Non-pigmented ciliary epithelial cell (primary cell): ENCODE measurements at regions not wholly inside any gene's neighbourhood (a gene's known extent, or its start where the extent isn't known, plus 50 kb on each side); places are given as distances from the start of the nearest gene placed in this dataset.
"Not testable (repeated sequence)": the region's sequence is repeated elsewhere in the genome, so short reads cannot be mapped to it uniquely, and the experiment has no call there.

Experiments used
- DNase-seq: peaks from one replicate; pipeline ENCODE4 v3.0.0-alpha.2; 2010; ENCODE audit warnings: low read depth

DNA sequence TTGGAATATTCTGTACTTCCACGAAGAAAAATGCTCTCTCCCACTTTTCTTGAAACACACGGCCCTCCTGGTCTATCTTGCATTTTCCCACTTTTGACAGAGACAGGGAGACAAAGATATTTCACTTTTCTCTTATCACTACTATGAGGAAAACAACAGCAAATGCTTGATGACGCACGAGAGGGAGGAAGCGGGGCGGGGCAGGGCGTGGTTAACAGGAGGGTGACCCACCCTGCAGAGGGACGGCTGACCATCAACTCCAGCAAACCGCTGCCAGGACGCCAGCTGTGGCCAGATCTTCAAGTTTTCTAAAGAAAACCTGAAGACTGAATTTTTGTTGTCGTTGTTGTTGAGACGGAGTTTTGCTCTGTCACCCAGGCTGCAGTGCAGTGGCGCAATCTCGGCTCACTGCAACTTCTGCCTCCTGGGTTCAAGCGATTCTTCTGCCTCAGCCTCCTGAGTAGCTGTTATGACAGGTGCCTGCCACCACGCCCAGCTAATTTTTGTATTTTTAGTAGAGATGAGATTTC is 63.8 kb downstream of the NSUN5 start:
- DNase-seq = not testable (repeated sequence)

DNA sequence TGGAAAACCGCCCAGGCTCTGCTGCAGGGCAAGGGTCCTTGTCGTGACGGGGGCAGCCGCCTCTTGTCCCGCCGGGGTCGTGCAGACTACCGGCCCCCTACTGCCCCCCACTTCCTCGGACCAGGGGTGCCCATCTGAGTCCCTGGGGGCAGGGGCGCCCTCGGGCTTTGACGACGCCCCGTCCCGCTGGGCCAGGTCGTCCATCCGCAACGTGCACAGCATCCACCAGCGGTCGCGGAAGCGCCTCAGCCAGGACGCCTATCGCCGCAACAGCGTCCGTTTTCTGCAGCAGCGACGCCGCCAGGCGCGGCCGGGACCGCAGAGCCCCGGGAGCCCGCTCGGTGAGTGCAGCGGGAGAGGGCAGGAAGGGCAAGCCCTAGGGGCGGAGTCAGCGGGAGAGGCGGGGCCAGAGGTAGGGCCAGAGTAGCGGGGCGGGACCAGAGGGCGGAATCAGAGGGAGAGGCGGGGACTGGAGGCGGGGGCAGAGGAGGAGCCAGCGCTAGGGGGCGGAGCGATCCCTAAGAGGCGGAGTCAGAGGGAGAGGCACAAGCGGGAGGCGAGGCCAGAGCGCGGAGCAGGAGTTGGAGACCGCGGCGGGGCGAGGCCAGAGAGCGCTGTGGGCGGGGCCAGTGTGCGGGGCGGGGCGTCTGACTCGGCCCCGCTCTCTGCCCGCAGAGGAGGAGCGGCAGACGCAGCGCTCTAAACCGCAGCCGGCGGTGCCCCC is 73.5 kb downstream of the NSUN5 start:
- not testable (repeated sequence) for DNase-seq

DNA sequence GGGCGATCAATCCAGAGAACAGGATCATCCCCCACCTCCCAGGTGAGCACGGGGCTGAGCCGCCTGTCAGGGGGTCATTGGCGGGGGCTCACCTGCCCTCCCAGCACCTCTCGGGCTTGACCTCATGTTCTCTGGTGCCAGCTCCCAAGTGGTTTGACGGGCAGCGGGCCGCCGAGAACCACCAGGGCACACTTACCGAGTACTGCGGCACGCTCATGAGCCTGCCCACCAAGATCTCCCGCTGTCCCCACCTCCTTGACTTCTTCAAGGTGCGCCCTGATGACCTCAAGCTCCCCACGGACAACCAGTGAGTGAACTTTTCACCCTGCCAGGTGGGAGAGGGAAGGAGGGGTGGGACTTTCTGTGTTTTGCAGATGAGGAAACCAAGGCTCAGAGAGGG is 82.9 kb downstream of the NSUN5 start:
- DNase-seq = not testable (repeated sequence)

DNA sequence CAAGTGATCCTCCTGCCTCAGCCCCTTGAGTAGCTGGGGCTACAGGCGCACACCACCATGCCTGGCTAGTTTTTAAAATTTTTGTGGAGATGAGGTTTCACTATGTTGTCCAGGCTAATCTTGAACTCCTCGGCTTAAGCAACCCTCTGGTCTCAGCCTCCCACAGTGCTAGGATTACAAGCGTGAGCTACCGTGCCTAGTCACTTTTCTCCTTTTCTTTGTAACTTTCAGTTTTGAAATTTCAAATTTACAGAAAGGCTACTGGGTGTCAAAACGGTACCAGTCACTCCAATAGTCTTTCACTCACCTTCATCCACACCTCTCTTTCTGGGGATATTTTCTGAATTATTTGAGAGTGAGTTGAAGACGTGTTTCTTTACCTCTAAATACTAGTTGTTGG is 86.9 kb downstream of the NSUN5 start:
- not testable (repeated sequence) for DNase-seq

DNA sequence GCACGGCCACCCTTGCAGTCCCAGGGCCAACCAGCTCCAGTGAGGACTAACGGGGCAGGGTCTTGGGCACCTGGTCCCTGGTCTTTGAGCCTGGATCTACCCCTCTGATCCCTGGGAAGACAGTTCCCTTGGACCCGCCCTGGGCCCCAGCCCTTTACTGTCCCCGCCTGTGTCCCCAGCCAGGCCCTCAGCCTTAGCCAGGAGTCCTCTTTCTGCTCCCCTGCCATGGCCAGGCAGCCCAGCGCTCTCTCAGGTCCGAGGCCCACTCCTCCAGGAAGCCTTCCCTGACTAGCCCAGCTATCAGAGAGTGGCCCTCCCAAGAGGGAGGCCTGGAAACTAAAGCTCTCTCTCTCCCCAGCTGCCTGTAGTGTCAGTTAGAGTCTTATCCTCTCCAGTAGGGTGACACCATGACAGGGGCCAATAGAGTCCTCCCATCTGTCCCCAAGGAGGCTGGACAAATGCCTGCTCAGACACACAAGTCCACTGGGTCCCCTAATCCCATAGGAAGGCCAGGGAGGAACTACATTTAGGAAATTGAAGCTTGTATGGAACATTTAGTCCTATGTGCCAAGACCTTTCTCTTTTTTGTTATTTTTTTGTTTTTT is 87.8 kb downstream of the NSUN5 start:
- not testable (repeated sequence) for DNase-seq

DNA sequence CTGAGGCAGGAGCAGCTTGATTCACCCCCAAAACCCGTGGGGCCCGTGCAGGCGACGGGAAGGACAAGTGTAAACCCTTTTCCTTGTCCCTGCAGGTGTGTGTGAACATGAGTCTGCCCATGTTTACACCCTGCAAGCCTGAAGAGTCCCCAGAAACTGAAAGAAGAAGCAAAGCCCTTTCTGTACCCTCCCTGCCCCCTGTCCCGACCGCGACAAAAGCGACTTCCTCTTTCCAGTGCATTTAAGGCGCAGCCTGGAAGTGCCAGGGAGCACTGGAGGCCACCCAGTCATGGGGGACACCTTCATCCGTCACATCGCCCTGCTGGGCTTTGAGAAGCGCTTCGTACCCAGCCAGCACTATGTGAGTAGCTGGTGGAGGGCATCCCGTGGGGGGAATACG is 88.3 kb downstream of the NSUN5 start:
- DNase-seq = not testable (repeated sequence)

DNA sequence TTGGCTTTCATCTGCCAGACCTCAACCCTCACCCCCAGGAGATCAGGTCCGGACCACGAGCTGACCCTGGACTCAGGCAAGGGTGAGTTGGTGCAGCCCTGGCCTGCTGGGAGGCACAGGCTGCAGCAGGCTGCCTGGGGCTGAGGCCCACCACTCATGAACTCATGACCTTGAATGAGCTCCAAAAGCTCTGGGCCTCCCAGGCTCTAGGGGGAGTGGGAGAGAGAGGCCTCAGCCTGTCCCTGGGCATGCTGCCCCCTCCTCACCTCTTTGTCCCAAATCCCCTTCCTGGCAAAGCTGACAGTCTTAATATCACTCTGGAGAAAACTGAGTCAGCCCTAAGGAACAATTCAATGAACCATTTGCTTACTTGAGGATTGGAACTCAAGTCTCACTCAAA is 89.8 kb downstream of the NSUN5 start:
- not testable (repeated sequence) for DNase-seq

DNA sequence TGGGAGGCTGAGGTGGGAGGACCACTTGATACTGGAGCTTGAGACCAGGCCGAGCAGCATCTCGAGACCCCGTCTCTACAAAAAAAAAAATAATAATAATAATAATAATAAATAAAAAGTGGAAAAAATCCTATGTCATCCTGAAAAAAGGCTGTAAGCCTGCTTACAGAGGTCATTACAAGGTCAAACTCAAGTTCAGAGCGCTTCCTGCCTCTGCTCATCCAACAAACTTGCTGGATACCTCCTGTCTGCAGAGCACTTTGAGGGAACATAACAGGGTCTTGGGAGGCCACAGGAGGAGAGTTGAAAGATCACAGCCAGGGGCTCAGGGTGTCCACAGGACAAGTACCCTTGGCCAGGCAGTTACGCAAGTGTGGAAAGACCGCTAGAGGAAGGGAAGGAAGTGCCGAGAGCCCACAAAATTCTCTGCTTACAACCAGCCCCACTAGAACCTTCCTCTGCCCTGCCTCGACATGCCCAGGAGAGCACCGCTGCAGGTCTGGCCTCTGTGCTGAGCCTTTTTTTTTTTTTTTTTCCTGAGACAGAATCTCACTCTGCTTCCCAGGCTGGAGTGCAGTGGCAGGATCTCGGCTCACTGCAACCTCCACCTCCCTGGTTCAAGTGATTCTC is 92.5 kb downstream of the NSUN5 start:
- not testable (repeated sequence) for DNase-seq

DNA sequence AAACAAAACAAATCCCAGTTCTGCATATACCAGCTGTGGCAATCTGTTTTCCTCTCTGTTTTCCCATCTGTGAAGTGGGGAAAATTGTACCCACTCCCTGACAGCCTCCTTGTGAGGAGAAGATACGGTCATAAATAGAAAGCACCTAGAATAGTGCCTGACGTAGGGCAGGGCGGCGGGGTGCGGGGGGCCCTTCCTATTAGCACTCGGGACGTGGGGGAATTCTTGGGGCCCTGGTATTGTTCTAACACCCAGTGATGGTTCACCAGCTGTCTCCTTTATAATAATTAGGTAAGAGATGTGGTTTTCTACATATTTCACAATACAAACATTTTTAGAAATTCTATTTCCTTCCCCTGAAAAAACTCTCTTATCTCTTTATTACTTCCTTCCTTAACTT is 93.4 kb downstream of the NSUN5 start:
- not testable (repeated sequence) for DNase-seq

DNA sequence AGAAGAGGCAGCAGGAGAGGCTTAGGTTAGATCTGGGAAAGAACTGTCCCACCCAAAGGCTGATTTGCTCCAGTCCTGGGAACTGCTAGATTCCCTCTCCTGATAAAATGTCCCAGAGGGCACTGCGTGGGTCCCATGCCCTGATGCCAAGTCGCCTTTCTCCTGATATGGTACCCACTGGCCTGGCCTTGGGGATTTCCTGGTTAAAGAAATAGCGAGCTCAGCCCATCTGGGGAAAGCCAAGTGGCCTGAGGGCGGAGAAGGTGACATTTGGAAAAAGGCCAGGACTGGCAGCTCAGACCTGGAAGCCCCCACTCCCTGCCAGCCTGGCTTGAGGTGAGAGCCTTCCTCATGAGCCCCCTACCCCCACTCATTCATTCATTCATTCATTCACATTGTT is 94.2 kb downstream of the NSUN5 start:
- not testable (repeated sequence) for DNase-seq

DNA sequence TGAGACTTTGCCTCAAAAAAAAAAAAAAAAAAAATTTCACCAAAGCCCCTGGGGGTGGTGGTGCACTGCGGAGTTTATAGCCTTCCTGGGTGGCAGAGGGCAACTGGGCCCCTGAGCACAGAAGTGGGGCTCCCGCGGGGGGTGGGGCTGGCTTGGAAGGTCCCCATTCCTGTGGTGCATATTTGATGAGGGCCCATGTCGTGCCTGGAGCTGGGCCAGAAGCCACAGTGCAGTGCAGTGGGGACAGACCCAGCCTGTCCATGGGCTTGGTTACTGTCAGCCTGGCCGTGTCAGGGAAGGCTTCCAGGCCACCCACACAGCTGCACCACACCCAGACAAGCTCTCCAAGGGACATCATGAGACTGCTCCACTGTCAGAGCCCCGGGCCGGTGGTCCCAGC is 95.5 kb downstream of the NSUN5 start:
- DNase-seq = not testable (repeated sequence)

DNA sequence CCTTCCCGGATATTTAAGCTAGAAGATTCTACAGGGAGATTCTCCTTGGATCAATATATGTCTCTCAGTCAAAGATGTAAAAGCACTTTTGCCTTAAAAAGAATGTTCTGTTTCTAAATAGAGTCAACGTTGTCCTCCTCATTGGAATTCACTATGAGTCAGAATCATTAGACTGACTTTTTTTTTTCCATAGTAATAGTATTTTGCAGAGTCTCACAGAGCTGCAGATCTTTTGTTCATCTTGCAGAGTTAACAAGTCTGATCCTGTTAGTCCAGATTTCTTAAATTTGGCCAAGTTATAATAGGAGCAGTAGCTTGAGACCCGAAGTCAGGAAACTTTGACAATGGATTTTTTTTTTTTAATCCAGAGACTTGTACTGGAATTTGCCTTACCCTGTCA is 103.0 kb downstream of the NSUN5 start:
- DNase-seq = not testable (repeated sequence)

DNA sequence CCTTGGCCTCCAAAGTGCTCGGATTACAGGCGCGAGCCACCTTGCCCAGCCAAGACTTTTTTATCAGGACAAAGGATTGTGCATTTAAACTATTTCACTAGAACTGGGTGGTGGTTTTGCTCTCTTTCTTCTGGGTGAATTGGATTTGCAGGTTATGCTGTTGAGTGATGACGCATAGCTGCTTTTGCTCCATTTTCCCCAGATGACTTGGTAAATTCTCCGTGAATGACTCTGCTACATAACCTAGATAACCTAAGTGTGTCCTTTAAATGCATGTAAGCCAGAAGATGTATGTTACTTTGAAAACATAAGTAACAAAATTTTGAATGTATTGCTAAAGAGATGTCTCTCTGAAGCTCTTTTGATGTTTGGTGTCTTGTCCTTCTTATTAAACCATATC is 103.7 kb downstream of the NSUN5 start:
- DNase-seq = peak; percentile 68

DNA sequence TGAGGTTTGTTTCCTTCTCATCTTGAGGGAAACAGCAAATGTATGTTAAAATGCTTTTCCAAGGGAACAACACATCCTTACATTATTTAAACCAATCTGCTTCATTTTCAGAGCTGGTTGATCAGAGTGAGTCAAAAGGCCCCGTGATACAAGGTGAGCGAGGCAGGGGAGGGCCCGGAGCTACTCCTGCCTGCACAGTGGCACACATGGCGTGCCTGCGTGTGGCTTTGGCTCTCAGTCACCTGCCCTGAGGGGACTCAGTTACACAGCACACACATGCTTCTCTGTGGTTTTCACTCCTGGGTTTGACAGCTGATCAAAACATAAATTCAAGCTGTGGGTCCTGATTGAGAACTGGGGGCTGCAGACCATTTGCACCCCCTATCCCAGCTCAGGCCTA is 105.3 kb downstream of the NSUN5 start:
- not testable (repeated sequence) for DNase-seq

DNA sequence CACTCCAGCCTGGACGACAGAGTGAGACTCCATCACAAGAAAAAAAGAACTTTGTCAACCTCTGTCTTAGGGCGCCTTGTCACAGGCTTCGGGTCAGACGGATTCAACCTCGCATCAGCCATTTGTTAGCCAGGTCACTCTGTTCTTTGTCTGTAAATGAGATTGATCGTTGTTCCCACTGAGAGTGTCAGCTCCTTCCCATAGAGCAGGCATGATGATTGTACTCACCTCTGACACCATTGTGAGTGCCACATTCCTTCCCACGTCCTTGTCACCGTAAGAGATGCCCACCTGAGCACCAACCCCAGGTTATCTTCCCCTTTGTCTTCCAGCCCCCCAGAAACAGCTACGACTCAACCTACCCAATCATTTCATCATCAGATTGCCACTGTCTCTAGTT is 107.4 kb downstream of the NSUN5 start:
- DNase-seq = not testable (repeated sequence)

DNA sequence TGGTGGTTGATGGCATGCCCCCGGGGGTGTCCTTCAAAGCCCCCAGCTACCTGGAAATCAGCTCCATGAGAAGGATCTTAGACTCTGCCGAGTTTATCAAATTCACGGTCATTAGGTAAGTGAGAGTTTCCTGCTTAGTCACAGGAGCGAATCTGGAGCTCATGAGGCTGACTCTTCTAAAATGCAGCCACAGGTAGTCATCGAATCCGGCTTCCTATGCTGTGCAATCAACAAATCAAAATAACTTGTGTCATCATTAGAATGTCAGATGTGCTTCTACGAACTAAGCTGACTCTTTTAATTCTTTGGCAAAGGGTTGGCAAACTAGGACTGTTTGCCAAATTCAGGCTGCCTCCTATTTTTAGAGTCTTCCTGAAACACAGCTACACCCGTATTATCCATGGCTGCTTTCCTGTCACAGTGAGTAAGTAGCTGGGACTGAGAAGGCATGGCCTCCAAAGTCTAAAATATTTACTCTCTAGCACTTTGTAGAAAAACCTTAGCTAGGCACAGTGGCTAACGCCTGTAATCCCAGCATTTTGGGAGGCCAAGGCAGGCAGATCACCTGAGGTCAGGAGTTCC is 108.0 kb downstream of the NSUN5 start:
- not testable (repeated sequence) for DNase-seq

DNA sequence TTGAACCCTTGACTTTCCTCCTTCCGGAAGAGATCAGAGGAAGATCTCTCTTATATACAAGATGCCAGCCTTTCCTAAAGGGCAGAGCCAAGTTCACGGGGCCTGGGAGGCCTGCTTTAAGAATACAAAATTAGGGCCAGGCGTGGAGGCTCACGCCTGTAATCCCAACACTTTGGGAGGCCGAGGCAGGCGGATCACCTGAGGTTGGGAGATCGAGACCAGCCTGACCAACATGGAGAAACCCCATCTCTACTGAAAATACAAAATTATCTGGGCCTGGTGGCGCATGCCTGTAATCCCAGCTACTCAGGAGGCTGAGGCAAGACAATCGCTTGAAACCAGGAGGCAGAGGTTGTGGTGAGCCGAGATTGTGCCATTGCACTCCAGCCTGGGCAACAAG is 108.2 kb upstream of the SPDYE9 start:
- DNase-seq = not testable (repeated sequence)

DNA sequence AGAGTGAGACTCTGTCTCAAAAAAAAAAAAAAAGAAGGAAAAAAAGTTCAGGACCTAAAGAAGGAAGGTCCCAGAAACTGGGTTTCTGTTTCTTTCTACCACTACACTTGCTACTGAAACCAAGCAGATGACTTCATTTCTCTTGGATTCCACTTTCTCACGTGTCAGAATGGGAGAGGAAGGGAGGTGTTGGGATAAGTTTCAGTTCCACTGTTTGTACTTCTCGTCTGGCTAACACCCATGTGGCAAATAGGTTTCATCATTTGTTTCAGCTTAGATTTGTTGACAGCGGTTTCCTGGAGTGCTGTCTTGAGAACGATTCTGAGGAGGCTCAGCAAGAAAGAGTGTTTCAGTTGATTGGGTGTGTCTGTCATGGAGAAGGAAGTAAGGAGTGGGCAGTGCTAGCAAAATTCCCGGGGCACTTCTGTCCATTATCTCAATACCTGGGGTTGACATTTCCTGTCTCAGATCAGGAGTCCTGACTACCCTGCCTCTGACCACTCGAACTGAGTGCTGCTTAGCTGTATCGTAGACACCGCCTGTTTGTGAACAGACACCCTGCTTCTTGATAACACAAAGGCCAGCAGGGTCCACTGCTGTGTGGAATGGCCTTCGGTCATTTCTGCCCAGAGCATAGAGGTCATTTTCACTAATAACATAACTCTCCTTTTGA is 104.8 kb upstream of the SPDYE9 start:
- not testable (repeated sequence) for DNase-seq

DNA sequence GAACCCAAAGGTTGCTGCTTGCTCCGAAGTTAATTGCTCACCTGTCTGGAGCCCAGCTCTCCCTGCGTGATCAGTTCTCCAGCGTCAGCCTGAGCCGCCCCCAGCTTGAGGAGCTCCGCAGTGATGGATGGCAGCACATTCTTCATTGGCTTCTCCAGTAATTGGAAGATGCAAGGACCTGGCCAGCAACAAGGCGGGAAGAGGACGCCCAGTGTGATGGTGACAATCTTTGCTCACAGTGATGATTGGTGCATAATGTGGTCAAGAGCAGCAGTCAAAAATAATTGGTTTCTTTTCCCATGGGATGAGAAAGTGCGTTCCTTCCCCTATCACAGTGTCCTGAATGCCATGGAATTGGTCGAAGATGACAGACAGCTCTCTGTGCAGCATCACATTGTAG is 102.4 kb upstream of the SPDYE9 start:
- not testable (repeated sequence) for DNase-seq

DNA sequence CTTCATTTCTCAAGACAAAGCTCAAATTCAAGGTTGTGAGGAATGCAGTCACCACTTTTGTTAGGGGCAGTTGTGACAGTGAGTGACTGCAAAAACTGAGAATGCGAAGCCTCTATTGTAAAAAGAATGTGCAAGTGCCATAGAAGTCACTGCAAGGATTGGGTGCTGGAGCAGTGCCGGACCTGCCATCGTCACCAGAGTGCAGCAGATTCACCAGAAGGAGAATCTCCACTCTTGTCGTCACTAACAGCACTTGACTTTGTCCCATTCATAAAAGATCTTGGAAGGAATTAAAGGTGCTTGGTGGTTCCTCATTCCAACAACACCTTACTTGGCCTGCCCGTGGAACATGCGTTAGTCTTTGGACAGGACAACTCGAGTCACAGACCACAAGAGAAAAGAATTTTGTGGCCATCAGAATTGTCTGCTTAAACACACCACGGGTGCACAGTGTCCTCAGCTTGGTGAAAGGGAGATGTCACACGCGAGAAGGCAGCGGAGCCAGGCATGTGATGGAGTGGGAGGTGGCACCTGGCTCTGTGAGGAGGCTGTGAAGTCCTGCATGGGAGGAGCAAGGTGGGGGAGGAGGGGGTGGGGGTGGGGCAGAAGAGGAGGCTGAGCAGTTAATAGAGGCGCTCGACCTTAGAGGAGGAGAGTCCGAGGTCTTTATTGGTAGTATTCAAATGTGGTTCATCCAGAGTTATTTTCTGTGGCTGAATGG is 100.9 kb upstream of the SPDYE9 start:
- not testable (repeated sequence) for DNase-seq

DNA sequence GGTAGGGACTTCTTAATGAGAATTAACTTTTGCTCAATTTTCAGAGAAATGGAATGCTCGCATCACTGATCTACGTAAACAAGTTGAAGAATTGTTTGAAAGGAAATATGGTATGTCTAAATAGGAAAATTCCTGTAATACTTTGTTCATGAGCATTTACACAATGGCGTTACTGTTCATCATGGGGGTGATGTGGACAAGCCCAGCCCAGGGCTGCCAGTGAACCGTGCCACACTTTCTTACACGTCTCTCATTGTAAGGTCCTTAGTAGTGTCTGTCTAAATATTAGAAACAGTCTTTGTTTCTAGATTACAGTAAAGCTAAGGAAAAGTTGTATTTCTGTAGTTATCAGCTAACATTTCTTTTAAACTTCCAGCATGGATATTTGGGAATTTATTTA is 91.0 kb upstream of the SPDYE9 start:
- DNase-seq = not testable (repeated sequence)
